ENCODE measurements at regions not wholly inside any gene's neighbourhood (a gene's known extent, or its start where the extent isn't known, plus 50 kb on each side); places are given as distances from the start of the nearest gene placed in this dataset.

- TF ChIP-seq CTCF (conservative IDR thresholded peaks at IDR 0.05 in 1 of 2, IDR thresholded peaks at IDR 0.05 in 1 of 2; ENCODE audit: low read depth in 1 of 2, low read length in 2 of 2) (no peak), EZH2 (IDR thresholded peaks at IDR 0.05; ENCODE audit: low read length, missing control alignments) (no peak)
These were observed 100.1 kb downstream of the SCP2D1 start for GRCh38 chr20:18913701-18914100.
